PC-3 (cell line): ENCODE measurements at regions not wholly inside any gene's neighbourhood (a gene's known extent, or its start where the extent isn't known, plus 50 kb on each side); places are given as distances from the start of the nearest gene placed in this dataset.

ENCODE experiments used
- CTCF ChIP-seq: fragments of 300-600 bp; sonication (generic); conservative IDR thresholded peaks from 2 replicates; pipeline ENCODE4 v1.5.1; 2017; ENCODE audit warnings: antibody characterized with exemption, low read depth, mild to moderate bottlenecking, low read length
- EZH2 ChIP-seq: fragments of 300-600 bp; sonication (generic); IDR thresholded peaks from one replicate; pipeline ENCODE4 v1.6.1; 2017; ENCODE audit warnings: antibody characterized with exemption, mild to moderate bottlenecking, low read length; ENCODE audit not compliant: unreplicated experiment
- EZH2phosphoT487 ChIP-seq: fragments of 300-600 bp; sonication (generic); IDR thresholded peaks from 2 replicates; pipeline ENCODE4 v1.6.1; 2018; ENCODE audit warnings: mild to moderate bottlenecking, antibody characterized with exemption, low read length, borderline replicate concordance

GRCh38 chr7:85452674-85453073, 265.8 kb upstream of the SEMA3D start:
- TF ChIP-seq CTCF (no peak), EZH2 (no peak), EZH2phosphoT487 (no peak)
